ENCODE measurements at regions not wholly inside any gene's neighbourhood (a gene's known extent, or its start where the extent isn't known, plus 50 kb on each side); places are given as distances from the start of the nearest gene placed in this dataset.
"Not testable (repeated sequence)": the region's sequence is repeated elsewhere in the genome, so short reads cannot be mapped to it uniquely, and the experiment has no call there.

DNA sequence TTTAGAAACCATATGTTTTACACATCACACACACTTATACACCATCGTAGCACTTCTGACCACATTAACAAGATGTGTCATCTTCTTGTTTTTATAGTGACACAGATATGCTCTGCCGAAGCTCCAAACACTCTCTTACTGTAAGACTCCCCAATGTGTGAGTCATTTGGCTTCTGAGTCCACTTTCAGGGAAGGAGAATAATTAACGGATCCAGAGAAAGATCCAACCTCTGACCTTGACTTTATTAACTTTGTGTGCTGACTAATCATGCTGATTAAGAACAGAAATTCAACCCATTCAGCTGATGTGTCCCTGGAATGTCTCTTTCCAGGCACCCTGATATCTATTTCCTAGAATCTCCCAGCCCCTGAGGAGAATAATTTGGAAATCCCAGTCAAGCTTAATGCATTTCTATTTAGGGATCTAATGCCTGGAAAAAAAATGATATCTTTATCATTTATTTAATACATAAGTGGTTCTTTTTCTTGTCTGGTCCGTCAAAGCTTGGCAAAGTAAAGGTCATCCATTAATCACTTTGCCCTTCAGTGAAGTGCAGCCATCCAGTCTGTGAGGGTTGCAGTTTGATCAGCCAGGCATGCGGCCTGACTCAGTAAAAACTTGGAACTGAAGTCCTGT lies 615.8 kb upstream of the SYT4 start:
- no peak for DNase-seq

GRCh38 chr18:43904209-43904837 lies 627.0 kb upstream of the SYT4 start:
- DNase-seq, result no peak

DNA sequence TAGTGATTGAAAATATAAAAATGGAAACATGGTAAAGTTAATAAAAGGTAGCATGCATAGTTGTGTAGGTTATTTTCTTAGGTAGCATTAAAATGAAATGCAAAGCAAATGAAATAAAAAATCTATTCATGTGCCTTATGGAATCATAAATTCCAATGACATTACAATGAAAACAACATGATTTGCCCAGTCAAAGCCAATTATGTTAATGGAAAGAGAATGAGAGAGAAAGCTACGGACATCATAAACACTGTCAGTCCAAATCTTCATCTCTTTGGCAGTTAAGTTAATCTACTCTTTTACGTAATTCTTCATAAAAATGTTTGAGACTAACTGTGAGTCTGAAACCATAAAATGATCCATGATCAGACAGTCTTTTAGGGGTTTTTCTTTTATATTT lies 636.7 kb upstream of the SYT4 start:
- no peak for DNase-seq

DNA sequence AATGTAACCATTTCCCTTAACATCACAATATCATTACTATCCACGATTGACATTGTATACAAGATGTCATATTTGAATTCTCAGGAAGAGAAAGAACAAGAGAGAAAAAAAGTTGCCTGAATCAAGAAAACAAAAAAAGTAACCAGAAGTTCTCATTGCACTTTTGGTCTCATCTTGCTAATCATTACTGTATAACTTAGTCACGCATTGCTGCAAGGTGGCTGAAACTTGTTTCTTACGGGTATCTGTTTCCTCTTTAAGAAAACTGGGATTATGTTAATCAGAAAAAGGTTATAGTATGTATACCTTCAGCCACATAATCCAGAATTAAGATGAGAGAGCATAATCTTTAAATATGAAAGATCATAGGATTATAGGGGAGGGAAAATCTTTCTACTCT lies 639.7 kb upstream of the SYT4 start:
- DNase-seq, result no peak

GRCh38 chr18:43917520-43917919 lies 640.2 kb upstream of the SYT4 start:
- no peak for DNase-seq

GRCh38 chr18:43919551-43919950 lies 642.3 kb upstream of the SYT4 start:
- peak; percentile 73 for DNase-seq

DNA sequence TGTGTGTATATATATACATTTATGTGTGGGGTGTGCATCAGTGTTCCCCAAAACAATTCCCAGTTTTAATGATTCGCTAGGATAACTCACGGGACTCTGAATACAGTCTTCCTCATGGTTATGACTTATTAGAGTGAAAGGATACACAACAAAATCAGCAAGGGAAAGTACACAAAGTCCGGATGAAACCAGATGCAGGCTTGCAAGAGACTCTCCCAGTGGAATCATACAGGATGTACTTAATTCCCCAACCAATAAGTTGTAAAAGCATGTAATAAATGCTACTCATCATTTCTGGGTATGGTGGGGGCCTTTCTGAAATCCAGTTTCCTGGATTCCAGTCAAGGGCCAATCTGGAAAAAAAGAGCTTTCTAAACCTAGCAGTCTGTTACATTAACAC lies 654.1 kb upstream of the SYT4 start:
- no peak for DNase-seq

GRCh38 chr18:43932140-43932539 lies 654.9 kb upstream of the SYT4 start:
- no peak for DNase-seq

GRCh38 chr18:43933177-43933576 lies 655.9 kb upstream of the SYT4 start:
- no peak for DNase-seq

DNA sequence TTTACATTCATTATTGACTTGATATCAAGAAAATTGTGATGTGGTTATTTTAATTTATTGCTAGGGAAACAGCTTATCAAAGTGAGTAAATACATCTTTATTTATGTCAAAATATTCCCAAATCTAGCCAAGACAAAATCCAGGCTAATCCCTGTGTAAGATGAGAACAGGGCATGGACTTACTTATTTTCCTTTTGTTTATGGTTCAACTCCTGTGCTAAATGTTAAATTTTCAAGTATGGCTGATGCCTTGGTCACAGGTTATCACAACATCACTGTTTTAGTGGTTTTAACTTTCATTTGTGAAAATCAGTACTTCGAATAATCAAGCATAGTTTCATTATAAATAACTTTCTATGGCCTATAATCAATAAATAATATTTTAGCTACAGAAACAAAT lies 657.0 kb upstream of the SYT4 start:
- DNase-seq, result no peak

DNA sequence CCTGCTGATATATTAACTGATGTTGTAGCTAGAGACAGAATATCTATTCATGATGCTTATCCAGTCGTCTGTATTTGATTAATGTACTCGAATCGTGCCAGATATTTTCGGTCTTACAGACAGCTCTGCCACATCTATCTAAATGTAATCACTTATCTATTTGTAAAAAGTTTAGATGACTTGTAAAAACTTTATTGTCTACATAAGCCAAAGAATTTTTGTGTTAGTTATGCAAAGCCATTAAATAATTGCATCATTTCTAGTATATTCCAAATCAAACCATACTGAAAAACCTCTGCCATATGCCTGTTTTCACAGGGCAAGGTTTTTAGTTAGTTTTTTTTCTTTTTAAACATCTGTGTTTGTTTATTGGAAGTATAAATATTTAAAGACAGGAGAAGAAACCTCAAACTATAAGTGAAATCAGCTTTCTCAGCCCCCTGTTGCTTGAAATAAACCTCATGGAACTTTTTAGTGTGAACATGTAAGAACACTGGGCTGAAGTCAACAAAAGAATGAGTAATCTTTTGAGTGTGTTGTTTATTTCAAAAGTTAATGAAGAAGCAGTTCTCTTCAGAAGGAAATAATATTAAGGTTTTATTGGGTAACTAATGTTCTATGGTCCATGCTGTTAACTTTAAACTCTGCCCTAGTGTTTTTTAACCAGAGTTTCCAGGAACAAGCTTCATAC lies 657.6 kb upstream of the SYT4 start:
- no peak for DNase-seq

DNA sequence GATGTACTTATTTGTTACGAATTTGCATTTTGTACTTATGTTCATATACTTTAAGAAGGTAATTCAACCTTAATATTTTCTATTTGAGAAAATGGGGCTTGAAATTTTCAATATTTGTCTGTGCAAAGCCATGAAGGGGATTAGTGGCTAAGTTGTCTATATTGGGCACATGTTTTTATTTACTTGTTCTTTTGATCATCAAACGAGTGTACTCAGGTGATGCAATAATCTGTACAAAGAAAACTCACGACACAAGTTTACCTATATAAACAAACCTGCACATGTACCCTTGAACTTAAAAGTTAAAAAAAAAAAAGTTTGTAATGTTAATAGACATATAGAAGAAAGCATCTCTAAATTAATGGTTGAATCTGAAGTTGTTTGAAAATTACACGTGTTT lies 658.9 kb upstream of the SYT4 start:
- DNase-seq, result no peak

- DNase-seq, result no peak
Observed at GRCh38 chr18:43949291-43949690, 672.0 kb upstream of the SYT4 start.

- no peak for DNase-seq
Observed at GRCh38 chr18:43950062-43950461, 672.8 kb upstream of the SYT4 start.

DNA sequence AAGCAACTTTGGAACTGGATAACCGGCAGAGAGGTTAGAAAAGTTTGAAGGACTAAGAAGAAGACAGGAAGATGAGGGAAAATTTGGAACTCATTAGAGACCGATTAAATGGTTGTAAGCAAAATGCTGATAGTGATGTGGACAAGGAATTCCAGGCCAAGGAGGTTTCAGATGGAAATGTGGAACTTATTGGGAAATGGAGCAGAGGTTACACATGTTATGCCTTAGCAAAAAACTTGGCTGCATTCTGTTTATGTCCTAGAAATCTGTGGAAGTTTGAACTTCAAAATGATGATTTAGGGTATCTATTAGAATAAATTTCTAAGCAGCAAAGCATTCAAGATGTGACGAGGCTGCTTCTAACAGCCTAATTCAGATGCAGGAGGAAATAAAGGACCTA lies 675.1 kb upstream of the SYT4 start:
- DNase-seq, result no peak

DNA sequence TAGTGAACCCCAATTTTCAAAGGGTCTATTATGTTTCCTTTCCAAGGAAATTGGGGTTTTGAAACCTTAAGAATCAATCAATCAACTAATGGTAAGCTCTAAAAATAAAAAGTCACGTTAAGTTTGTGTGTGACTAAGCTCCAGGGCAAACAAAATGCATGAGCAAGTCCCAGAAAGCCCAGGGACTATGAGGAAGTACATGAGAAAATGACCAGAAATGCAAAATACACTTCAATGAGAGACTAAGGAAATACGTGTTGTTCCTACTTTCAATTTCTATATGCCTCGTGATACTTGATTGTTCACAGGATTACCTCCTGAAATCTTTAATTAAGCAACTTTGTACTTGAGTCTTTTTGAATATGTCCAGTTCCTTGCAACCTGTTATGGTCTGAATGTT lies 684.4 kb upstream of the SYT4 start:
- DNase-seq, result no peak

GRCh38 chr18:43964666-43965065 lies 687.4 kb upstream of the SYT4 start:
- no peak for DNase-seq

DNA sequence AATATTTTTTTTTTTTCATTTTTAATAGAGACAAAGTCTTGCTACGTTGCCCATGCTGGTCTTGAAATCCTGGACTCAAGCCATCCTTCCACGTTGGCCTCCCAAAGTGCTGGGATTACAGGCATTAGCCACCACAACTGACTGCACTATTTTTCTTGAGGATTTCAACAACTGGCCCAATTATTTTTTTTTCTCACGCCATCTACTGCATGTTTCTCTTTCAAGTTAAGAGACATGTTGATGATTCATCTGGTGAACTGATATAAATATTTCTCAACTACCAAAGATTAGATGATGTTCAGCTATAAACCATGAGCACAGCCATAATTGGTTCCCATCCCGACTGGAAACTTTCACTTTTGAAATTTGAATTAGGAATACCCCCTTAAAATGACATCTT lies 688.4 kb upstream of the SYT4 start:
- no peak for DNase-seq

GRCh38 chr18:43970656-43971055 lies 693.4 kb upstream of the SYT4 start:
- no peak for DNase-seq

- DNase-seq, result no peak
Observed at GRCh38 chr18:43978174-43978573, 700.9 kb upstream of the SYT4 start.

GRCh38 chr18:43982582-43982981 lies 698.1 kb upstream of the SETBP1 start:
- no peak for DNase-seq

DNA sequence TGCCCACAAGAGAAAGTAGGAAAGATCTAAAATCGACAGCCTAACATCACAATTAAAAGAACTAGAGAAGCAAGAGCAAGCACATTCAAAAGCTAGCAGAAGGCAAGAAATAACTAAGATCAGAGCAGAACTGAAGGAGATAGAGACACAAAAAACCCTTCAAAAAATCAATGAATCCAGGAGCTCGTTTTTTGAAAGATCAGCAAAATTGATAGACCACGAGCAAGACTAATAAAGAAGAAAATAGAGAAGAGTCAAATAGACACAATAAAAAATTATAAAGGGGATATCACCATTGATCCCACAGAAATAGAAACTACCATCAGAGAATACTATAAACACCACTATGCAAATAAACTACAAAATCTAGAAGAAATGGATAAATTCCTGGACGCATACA lies 693.6 kb upstream of the SETBP1 start:
- DNase-seq, result not testable (repeated sequence)

DNA sequence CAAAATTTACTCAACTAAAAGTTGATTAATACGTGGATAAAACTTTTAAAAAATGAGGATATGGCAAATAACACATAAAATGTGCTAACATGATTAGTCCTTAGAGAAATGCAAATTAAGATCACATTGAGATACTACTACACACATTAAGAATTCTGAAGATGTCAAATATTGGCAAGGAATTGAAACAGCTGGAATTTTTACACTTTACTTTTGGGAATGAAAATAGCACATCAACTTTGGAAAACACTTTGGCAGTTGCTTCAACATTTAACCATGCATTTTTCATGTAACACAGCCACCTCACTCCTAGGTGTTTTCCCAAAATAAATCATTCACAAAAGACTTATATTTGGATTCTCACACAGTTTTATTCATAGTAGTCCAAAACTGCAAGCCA lies 687.9 kb upstream of the SETBP1 start:
- DNase-seq, result no peak

- DNase-seq, result no peak
Observed at GRCh38 chr18:43994381-43994780, 686.3 kb upstream of the SETBP1 start.

DNA sequence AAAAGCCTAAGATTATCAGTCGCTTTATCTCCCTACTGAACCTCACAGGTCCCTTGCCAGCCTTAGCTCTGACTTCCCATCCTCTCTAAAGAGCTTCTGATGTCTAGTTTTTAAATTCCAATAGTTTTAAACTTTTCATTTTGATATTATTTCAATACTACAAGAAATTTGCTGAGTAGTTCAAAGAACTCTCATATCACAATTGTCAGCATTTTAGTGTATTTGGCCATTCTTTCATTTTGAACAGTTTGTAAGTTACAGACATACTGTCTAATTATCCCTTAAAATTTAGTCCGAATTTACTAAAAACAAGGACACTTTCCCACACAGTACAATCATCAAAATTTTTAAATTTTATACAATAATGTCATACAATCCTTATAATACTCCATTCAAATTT lies 666.8 kb upstream of the SETBP1 start:
- no peak for DNase-seq
